ENCODE measurements at regions not wholly inside any gene's neighbourhood (a gene's known extent, or its start where the extent isn't known, plus 50 kb on each side); places are given as distances from the start of the nearest gene placed in this dataset.

DNA sequence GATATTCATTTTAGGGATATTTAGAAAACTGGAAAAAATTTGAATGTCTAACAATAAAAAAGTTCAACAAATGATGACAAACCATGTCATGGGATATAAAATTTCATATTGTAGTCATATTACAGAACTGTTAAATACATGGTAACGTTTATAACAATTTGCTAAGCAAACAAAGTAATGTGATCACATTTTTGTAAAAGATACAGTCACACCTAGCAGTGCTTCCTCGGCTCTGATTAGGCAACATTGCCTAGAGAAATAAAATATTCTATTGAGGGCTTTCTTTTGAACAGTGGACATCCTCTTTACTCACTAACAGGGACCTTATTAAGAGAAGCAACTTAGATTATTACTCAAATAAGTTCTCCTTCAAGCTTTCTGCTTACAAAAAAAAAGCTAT is 605.5 kb downstream of the GATA3 start:
- TF ChIP-seq, protein P1, sequence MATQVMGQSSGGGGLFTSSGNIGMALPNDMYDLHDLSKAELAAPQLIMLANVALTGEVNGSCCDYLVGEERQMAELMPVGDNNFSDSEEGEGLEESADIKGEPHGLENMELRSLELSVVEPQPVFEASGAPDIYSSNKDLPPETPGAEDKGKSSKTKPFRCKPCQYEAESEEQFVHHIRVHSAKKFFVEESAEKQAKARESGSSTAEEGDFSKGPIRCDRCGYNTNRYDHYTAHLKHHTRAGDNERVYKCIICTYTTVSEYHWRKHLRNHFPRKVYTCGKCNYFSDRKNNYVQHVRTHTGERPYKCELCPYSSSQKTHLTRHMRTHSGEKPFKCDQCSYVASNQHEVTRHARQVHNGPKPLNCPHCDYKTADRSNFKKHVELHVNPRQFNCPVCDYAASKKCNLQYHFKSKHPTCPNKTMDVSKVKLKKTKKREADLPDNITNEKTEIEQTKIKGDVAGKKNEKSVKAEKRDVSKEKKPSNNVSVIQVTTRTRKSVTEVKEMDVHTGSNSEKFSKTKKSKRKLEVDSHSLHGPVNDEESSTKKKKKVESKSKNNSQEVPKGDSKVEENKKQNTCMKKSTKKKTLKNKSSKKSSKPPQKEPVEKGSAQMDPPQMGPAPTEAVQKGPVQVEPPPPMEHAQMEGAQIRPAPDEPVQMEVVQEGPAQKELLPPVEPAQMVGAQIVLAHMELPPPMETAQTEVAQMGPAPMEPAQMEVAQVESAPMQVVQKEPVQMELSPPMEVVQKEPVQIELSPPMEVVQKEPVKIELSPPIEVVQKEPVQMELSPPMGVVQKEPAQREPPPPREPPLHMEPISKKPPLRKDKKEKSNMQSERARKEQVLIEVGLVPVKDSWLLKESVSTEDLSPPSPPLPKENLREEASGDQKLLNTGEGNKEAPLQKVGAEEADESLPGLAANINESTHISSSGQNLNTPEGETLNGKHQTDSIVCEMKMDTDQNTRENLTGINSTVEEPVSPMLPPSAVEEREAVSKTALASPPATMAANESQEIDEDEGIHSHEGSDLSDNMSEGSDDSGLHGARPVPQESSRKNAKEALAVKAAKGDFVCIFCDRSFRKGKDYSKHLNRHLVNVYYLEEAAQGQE (IDR thresholded peaks at IDR 0.05) = no peak
- TF ChIP-seq KDM1A (IDR thresholded peaks at IDR 0.05; ENCODE audit: low read depth) (no peak), NR3C1 (IDR thresholded peaks at IDR 0.05) (no peak), HDAC2 (IDR thresholded peaks at IDR 0.05) (no peak)
- TF ChIP-seq, protein P2, sequence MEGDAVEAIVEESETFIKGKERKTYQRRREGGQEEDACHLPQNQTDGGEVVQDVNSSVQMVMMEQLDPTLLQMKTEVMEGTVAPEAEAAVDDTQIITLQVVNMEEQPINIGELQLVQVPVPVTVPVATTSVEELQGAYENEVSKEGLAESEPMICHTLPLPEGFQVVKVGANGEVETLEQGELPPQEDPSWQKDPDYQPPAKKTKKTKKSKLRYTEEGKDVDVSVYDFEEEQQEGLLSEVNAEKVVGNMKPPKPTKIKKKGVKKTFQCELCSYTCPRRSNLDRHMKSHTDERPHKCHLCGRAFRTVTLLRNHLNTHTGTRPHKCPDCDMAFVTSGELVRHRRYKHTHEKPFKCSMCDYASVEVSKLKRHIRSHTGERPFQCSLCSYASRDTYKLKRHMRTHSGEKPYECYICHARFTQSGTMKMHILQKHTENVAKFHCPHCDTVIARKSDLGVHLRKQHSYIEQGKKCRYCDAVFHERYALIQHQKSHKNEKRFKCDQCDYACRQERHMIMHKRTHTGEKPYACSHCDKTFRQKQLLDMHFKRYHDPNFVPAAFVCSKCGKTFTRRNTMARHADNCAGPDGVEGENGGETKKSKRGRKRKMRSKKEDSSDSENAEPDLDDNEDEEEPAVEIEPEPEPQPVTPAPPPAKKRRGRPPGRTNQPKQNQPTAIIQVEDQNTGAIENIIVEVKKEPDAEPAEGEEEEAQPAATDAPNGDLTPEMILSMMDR (IDR thresholded peaks at IDR 0.05) = no peak
- TF ChIP-seq, protein P3, sequence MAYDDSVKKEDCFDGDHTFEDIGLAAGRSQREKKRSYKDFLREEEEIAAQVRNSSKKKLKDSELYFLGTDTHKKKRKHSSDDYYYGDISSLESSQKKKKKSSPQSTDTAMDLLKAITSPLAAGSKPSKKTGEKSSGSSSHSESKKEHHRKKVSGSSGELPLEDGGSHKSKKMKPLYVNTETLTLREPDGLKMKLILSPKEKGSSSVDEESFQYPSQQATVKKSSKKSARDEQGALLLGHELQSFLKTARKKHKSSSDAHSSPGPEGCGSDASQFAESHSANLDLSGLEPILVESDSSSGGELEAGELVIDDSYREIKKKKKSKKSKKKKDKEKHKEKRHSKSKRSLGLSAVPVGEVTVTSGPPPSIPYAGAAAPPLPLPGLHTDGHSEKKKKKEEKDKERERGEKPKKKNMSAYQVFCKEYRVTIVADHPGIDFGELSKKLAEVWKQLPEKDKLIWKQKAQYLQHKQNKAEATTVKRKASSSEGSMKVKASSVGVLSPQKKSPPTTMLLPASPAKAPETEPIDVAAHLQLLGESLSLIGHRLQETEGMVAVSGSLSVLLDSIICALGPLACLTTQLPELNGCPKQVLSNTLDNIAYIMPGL (CRISPR knock-in tag; IDR thresholded peaks at IDR 0.05; ENCODE audit: borderline replicate concordance) = no peak
- TF ChIP-seq, protein P4, sequence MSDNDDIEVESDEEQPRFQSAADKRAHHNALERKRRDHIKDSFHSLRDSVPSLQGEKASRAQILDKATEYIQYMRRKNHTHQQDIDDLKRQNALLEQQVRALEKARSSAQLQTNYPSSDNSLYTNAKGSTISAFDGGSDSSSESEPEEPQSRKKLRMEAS (IDR thresholded peaks at IDR 0.05) = no peak
